ENCODE measurements at regions not wholly inside any gene's neighbourhood (a gene's known extent, or its start where the extent isn't known, plus 50 kb on each side); places are given as distances from the start of the nearest gene placed in this dataset.

- DNase-seq (ENCODE audit: low read depth in 3 of 3): no peak
Observed at GRCh38 chr13:30845297-30846214, 60.5 kb upstream of the MEDAG start.

DNA sequence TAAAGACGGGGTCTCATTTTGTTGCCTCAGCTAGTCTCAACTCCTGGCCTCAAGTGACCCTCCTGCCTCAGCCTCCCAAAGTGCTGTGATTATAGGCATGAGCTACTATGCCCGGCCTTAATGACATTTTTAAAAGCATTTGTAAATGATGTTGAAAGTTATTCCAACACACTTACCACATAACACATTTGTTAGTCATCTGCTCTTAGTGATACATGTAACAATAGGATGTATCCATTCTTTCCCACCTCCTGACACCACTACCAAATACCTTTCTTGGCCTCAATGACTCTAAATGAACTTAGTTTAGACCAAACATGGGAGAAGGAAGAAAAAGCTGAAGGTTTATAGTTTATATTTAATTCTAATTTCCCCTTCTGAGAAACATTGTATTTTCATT lies 59.8 kb upstream of the MEDAG start:
- DNase-seq (ENCODE audit: low read depth in 3 of 3): no peak

GRCh38 chr13:30846866-30847265 lies 59.2 kb upstream of the MEDAG start:
- DNase-seq (ENCODE audit: low read depth in 3 of 3): no peak

- no peak for DNase-seq (ENCODE audit: low read depth in 3 of 3)
Observed at GRCh38 chr13:30847650-30848307, 58.3 kb upstream of the MEDAG start.

DNA sequence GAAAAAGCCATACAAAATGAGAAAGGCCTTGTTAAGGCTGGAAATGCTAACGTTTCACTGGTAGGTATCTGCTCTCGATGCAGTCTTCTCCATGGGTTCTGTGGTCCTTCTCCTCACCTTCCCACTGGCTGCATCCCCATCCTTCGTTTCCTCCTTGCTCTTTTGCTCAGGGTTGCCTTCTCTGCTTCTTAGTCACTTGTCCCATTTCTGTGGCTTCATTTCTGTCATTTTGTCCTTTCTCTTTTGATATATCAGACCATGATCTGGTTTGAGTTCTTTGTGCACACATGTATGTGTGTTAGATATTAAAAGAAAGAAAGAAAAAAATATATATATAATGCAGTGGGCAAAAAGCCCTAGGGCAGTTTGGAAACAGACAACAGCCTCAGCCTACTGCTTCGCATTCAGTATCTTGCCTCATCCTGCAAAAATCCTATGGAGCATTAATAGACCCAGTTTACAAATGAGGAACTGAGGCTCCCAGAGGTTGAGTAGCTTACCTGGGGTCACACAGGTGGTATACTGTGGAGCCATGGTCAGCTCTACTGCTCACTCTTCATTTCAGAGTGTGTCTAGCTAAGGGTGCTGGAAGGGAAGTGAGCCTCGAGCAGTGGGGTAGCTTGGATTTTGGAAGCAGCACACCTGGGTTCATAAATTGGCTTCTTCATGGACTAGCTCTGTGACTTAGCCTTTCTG lies 57.6 kb upstream of the MEDAG start:
- no peak for DNase-seq (ENCODE audit: low read depth in 3 of 3)

DNA sequence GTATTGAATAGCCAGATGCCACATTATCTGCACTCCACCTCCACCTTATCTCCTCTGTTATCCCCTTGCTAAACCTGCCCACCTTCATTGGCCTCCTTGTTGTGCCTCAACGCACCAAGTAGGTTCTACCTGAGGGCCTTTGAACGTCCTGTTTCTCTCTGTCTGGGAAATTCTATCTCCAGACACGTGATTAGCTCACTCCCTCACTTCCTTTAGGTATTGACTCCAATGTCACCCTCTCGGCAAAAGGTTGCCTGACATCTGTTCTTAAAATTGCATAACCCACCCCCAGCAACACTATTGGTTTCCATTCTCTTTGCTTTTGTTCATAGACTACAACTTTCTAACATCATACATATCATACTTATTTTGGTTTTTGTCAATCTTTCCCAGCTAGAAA lies 56.5 kb upstream of the MEDAG start:
- DNase-seq (ENCODE audit: low read depth in 3 of 3): no peak

DNA sequence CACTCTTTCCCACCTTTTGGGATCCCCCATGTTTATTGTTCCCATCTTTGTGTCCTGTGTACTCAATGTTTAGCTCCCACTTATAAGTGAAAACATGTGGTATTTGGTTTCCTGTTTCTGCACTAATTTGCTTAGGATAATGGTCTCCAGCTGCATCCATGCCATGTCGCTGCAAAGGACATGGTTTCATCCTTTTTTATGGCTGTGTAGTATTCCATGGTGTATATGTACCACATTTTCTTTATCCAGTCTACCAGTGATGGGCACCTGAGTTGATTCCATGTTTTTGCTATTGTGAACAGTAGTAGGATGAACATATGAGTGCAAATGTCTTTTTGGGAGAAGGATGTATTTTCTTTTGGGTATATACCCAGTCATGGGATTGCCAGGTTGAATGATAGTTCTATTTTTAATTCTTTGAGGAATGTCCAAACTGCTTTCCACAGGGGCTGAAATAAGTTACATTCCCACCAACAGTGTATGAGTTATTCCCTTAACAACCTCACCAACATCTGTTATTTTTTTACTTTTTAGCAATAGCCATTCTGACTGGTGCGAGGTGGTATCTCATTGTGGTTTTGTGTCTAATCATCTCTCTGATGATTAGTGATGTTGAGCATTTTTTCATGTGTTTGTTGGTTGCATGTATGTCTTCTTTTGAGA lies 55.7 kb upstream of the MEDAG start:
- DNase-seq (ENCODE audit: low read depth in 3 of 3): no peak

- DNase-seq (ENCODE audit: low read depth in 3 of 3): no peak
Observed at GRCh38 chr13:30850867-30851211, 55.2 kb upstream of the MEDAG start.

DNA sequence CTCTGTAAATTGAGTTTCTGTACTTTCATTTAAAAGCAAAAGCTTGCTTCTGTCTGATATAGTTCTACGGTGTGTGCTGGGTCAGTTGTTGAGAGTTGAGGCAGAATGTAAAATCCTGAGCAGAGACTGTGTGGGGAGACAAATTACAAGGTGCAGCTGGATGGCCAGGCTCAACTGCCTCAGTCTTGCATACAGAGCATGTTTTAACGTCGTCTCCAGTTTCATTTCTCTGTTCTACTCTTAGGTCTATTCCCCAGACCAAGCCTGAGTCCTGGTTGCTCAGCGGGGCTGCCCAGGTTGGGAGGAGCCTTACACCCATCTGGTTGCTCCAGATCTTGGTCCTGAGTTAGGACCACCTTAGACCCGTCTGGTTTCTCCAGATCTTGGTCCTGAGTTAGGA lies 54.4 kb upstream of the MEDAG start:
- DNase-seq (ENCODE audit: low read depth in 3 of 3): no peak

- no peak for DNase-seq (ENCODE audit: low read depth in 3 of 3)
Observed at GRCh38 chr13:30855569-30855968, 50.5 kb upstream of the MEDAG start.

- no peak for DNase-seq (ENCODE audit: low read depth in 3 of 3)
Observed at GRCh38 chr13:30856005-30856790, 49.9 kb upstream of the MEDAG start.

Measured in stimulated activated CD4-positive, alpha-beta T cell treated with anti-CD3 and anti-CD28 coated beads, TNF-alpha, amount 100 ng/mL, for 4 hours (primary cell).